ENCODE measurements at regions not wholly inside any gene's neighbourhood (a gene's known extent, or its start where the extent isn't known, plus 50 kb on each side); places are given as distances from the start of the nearest gene placed in this dataset.

DNA sequence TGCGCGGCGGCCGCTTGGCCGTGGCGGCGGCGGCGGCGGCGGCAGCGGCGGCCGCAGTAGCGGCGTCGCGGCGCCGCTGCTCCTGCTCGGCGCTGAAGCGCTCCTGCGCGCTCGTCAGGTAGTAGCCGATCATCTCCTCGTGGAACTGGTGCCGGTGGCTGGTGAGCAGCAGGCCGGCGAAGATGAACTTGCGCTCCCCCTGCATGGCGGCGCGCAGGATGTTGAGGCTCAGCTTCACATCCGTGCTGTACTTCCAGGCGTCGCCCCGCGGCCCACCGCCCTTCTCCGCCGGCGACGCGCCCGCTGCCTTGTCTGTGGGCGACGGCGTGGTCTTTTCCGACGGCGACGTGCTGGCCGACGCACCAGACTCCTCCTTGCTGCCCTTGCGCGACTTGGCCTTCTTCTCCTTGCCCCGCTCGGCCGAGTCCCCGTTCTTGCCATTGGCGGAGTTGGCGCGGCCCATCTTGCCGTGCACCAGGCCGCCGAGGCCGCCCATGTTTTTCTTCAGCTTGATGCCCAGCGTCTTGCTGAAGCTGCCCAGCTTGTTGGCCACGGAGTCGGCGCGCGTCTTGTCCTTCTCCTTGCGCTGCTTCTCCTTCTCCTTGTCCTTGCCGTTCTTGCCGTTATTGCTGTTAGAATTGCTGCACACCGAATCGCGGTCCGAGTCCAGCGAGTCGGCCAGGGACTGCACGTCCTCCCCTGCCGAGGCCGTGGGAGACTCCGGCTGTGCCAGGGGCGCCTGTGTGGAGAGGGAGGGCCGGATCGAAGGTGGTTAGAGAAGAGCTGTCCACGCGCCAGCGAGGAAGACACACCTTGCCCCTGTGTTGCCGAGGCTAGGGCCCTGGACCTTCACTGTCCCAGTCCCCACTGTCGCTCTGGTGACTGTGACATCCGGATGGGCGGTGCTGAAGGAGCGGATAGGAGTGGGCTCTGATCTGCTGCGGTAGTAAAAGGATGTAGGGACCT, 157.6 kb downstream of the KLF13 start:
- TF ChIP-seq, protein P1, sequence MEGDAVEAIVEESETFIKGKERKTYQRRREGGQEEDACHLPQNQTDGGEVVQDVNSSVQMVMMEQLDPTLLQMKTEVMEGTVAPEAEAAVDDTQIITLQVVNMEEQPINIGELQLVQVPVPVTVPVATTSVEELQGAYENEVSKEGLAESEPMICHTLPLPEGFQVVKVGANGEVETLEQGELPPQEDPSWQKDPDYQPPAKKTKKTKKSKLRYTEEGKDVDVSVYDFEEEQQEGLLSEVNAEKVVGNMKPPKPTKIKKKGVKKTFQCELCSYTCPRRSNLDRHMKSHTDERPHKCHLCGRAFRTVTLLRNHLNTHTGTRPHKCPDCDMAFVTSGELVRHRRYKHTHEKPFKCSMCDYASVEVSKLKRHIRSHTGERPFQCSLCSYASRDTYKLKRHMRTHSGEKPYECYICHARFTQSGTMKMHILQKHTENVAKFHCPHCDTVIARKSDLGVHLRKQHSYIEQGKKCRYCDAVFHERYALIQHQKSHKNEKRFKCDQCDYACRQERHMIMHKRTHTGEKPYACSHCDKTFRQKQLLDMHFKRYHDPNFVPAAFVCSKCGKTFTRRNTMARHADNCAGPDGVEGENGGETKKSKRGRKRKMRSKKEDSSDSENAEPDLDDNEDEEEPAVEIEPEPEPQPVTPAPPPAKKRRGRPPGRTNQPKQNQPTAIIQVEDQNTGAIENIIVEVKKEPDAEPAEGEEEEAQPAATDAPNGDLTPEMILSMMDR (IDR thresholded peaks at IDR 0.05; ENCODE audit: insufficient read depth, low read depth, low read length): no peak
- no peak for DNase-seq (ENCODE audit: low read depth)
- no peak overlapping the region for H3K4me3 ChIP-seq (ENCODE audit: low read depth, low read length)

DNA sequence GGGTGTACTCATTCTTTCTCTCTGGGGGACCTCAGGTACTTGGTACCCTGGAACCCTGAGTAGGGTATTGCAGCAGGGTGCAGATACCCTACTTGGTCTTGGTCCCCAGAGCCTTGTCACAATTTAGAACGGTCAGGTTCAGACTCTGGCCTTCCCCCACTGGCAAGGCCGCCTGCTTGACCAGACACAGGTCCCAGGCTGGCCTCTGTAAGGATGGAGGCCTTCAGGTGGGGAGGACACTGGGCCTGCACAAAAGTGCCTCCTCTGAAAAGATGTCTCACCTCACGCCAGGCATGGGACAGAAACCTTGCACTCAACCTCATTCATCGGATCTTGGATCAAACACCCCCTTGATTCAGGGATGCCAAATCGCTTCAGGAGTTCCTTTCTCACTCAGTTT, 158.4 kb downstream of the KLF13 start:
- TF ChIP-seq, protein P1 (IDR thresholded peaks at IDR 0.05; ENCODE audit: insufficient read depth, low read depth, low read length): no peak
- no peak overlapping the region for H3K4me3 ChIP-seq (ENCODE audit: low read depth, low read length)

DNA sequence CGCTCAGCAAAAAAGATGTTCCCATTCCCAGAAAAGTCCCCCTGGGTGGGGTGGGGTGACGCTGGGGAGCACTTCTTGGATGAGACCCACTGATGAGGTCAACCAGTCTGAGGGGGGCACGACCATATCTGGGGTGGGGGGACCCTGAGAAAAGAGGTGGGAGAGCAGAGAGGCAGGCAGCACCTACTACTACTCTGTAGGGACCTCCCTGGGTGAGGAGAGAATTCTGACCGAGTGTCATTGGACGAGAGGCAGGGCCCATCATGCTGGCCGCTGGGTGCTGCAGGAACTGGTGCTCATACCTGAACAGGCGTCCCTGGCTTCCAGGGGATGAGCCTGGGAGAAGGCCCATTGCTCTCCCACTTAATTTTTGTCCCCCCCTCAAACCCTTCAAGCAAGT, 158.8 kb downstream of the KLF13 start:
- H3K4me3 ChIP-seq (ENCODE audit: low read depth, low read length): no peak overlapping the region
- DNase-seq (ENCODE audit: low read depth): no peak
- TF ChIP-seq, protein P1 (IDR thresholded peaks at IDR 0.05; ENCODE audit: insufficient read depth, low read depth, low read length): no peak

More for the DNA sequence above, 158.4 kb downstream of the KLF13 start:
- DNase-seq (ENCODE audit: low read depth): no peak

DNA sequence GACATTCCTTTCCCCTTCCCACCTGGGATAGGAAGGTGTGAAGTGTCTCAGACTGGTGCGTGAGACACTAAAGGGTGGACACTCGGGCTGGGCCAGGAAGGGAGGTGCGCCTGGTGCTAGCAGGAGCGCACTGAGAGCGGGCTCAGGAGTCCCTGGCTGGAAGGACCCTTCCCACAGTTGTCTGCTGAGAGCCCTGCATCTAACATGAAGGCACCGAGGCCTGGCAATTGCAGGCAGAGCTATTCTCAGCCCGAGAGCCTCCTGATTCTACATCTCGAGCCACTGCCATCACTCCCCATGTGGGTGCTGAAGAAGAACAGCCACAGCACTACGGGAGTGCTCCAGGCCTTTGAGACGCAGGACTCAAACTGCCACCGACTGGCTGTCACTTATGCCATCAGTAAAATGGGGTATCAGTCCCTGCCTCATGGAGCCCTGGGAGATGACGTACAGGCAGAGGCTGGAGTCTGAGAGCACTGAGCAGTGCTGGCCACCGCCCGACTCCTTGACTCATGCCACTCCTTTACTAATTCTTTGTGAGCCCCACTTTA, 159.4 kb downstream of the KLF13 start:
- no peak for DNase-seq (ENCODE audit: low read depth)
- TF ChIP-seq, protein P1 (IDR thresholded peaks at IDR 0.05; ENCODE audit: insufficient read depth, low read depth, low read length): no peak
- H3K4me3 ChIP-seq (ENCODE audit: low read depth, low read length): no peak overlapping the region

DNA sequence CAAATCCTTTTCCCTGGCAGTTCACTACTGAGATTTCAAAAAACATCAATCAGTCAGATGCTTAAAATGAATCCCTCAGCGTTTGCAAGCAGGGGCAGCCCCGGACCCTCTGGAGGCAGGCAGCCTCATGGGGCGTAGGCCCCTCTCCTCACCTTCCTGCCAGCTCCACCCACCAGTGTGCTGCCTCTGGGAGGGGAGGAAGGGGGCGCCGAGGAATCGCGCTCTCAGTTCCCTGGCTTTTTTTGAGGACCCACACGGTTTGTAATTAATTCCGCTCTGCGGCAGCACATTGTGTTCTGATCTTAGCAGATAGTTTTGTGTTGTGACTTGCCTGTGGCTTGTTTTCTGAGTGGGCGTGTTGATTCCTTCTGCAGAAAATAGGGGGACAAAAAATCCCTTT, 159.9 kb downstream of the KLF13 start:
- H3K4me3 ChIP-seq (ENCODE audit: low read depth, low read length): no peak overlapping the region
- TF ChIP-seq, protein P1 (IDR thresholded peaks at IDR 0.05; ENCODE audit: insufficient read depth, low read depth, low read length): no peak
- no peak for DNase-seq (ENCODE audit: low read depth)

DNA sequence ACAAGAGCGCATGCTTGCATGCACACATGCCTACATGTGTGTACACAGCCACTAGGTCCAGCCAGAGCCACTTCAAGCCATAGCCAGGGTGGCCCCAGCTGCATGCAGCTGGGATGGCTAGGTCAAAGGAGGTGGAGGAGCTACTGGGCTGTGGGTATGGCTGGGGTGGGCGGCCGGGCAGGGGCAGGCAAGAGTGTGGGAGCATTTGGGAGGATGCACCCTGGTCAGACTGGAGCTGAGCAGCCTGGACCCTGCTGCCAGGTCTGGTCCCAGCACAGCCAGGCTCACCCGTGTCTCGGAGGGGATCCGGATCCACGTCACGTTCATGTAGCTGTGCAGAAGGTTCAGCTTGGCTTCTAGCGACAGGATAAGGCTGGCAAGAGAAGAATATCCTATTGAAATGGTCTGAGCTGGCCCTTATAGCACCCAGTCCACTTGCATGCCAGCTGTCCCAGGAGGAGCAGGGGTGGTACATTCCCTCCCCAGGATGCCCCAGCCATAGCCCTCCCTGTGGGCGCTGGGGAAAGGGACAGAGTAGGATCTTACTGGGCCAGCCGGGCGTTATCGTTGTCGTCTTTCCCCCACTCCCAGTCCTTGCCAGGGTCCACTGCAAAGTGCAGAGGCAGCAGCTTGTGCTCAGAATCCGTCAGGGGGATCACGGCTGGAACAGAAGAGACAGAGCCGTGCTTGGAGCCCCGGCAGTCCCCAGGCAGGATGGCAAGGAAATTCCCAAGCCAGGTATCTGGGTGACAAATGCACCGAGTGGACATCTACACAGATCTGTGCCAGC, 160.5 kb downstream of the KLF13 start:
- H3K4me3 ChIP-seq (ENCODE audit: low read depth, low read length): no peak overlapping the region
- no peak for DNase-seq (ENCODE audit: low read depth)
- TF ChIP-seq, protein P1 (IDR thresholded peaks at IDR 0.05; ENCODE audit: insufficient read depth, low read depth, low read length): no peak

Measured in fibroblast of villous mesenchyme (primary cell).